ENCODE measurements at regions not wholly inside any gene's neighbourhood (a gene's known extent, or its start where the extent isn't known, plus 50 kb on each side); places are given as distances from the start of the nearest gene placed in this dataset.

DNA sequence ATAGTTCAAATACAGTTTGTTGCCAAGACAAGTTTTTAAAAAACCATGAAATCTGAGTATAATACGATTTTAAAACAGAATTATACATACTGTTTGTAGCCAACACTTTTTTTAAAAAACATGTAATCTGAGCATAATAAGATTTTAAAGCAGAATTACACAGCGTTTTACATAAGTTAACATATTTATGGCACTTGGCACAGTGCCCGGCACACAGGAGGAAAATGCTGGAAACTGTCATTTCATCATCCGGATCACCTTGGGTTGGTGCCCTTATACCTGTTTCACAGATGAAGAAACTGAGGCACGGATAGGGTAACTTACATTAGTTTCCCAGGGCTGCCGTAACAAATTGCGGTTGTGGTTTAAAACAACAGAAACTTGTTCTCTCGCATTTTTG is 193.0 kb downstream of the BMP7 start:
- DNase-seq (ENCODE audit: extremely low read depth in 1 of 2, low read depth in 1 of 2), result no peak

- no peak for DNase-seq (ENCODE audit: extremely low read depth in 1 of 2, low read depth in 1 of 2)
Measured at GRCh38 chr20:57074386-57074785, 192.1 kb downstream of the BMP7 start.

- no peak for DNase-seq (ENCODE audit: extremely low read depth in 1 of 2, low read depth in 1 of 2)
Measured at GRCh38 chr20:57075181-57075580, 191.3 kb downstream of the BMP7 start.

GRCh38 chr20:57075603-57076002 is 190.8 kb downstream of the BMP7 start:
- no peak for DNase-seq (ENCODE audit: extremely low read depth in 1 of 2, low read depth in 1 of 2)

DNA sequence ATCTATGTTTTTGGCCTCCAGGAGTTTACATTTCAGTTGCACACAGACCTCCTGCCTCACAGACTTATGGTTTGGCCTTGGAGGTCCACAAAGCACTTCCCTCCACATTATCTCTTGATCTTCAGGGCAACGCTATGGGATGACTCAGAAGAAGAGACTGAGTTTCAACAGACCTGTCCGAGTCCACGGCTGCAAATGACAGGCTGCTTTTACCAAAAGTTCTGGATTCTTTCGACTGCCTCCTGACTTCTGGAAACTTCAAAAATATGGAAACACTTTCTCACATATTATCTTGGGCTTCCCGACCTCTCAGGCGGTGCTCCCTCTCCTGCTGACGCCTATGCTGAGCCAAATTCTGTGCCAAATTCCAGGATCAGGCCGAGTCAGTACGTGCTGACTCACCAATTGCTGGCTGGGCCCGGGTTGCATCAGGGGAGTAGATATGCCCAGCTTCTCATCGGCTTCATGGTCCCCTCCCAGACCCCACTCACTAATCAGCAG is 190.2 kb downstream of the BMP7 start:
- no peak for DNase-seq (ENCODE audit: extremely low read depth in 1 of 2, low read depth in 1 of 2)

GRCh38 chr20:57076951-57077350 is 189.5 kb downstream of the BMP7 start:
- no peak for DNase-seq (ENCODE audit: extremely low read depth in 1 of 2, low read depth in 1 of 2)

DNA sequence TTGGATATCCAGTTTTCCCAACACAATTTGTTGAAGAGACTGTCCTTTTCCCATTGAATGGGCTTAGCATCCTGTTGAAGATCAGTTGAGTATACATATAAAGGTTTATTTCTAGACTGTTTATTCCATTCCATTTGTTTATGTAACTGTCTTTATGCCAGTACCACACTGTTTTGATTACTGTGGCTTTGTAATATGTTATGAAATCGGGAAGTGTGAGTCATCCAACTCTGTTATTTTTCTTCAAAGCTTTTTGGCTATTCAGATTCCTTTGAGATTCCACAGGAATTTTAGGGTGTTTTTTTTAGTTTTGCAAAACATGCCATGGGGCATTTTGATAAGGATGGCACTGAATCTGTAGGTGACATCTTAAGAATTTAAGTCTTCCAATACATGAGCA is 188.3 kb downstream of the BMP7 start:
- DNase-seq (ENCODE audit: extremely low read depth in 1 of 2, low read depth in 1 of 2), result no peak

DNA sequence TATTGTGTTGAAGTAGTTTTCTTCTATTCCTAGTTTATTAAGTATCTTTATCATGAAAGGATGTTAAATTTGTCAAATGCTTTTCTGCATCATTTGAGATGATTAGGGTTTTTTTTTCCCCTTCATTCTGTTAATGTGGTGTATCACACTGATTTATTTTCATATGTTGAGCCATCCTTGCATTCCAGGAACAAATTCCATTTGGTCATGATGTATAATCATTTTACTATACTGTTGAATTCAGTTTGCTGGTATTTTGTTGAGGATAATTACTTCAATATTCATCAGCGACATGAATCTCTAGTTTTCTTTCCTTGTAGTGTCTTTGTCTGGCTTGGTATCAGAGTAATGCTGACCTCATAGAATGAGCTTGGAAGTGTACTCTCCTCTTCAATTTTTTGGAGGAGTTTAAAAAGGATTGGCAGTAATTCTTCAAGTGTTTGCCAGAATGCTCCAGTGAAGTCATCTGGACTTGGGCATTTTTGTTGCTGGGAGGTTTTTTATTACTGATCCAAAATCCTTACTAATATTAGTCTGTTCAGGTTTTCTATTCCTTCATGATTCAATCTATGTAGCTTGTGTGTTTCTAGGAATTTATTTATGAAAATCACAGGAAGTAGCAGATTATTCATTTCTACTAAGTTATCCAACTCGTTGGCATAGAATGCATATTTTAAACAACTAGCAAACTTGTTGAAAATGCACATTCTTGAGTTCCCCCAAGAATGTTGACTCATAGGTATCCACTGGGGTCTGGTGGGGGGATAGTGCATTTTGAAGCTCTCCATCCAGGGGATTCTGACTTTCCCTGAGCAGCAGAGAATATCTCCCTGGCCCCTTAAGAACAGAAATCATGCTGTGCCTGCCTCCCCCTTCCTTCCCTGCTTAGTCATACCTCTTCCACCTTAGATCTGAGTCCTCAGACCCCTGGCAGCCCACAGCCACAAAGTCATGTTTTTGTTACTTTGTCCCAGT is 187.1 kb downstream of the BMP7 start:
- DNase-seq (ENCODE audit: extremely low read depth in 1 of 2, low read depth in 1 of 2), result no peak

DNA sequence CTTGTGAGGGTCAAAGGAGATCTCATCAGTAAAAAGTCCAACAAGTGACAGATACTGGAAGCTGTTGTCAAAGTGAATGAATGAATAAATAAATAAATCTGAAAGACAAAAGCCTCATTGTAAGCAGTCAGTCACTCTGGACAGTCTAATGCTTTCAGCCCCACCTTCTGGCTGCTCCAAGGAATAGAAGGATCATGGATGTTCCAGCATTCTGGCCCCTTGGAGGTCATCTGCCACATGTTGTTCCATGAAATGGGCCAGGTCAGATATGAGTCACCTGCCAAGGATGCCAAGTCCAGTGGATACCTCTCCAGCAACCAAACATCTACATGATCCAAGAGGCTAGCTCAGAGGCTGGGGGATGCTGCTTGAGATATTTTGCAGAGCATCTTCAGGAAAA is 185.6 kb downstream of the BMP7 start:
- no peak for DNase-seq (ENCODE audit: extremely low read depth in 1 of 2, low read depth in 1 of 2)

DNA sequence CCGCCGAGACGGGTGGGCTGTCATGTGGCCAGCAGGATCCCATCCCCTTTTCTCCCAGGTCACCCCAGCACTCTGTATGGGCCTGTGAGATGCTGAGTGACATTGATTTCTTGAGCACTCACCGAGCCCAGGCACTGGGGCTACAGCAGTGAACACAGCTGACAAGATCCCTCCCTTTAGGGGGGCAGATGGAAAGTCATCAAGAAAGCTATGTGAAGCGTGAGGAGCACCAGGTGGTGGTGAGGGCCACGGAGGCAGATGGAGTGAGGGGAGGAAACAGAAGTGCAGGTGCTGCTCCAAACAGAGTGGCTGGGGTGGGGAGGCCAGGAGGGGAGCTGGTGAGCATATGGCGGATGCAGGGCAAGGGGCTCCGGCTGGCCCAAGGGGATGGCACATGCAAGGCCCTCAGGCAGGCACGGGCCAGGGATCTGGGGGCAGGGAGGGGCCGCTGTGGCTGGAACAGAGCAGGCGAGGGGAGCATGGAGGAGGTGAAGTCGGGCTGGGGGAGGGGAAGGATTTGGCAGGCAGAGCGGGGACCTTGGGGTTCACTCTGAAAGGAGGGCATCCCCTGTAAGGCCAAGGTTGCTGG is 184.0 kb downstream of the BMP7 start:
- DNase-seq (ENCODE audit: extremely low read depth in 1 of 2, low read depth in 1 of 2), result no peak

DNA sequence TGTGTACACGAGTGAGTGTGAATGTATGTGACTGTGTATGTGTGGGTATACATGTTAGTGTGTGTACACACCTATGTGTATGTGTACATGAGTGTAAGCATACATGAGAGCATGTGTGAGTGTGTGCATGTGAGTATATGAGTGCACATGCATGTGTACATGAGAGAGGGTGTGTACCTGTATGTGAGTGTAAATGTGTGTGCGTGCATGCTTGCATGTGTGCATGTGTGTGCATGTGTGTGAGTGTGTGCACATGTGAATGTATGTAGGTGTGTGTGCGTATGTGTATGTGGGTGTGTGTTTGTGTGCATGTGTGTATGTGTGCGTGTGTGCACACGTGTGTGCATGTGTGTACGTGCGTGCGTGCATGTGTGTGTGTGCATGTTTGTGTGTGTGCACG is 183.4 kb downstream of the BMP7 start:
- DNase-seq (ENCODE audit: extremely low read depth in 1 of 2, low read depth in 1 of 2), result no peak

DNA sequence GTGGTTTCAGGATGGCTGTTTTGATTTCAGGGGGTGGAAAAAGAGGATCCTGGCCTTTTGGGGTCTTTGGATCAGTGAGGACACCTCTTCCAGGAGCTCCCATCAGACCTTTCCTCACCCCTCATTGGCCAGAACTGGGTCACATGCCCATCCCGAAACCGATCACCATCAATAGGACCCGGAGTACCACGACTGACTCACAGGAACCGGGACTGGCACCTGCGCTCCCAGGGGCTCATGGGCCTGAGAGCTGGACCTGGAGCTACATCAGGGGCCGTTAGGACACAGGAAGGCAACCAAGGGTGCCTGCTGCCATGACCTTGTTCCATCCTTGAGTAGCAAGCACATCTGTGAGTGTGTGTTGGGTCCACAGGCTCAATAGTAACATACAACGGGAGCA is 180.4 kb downstream of the BMP7 start:
- no peak for DNase-seq (ENCODE audit: extremely low read depth in 1 of 2, low read depth in 1 of 2)

GRCh38 chr20:57087102-57087501 is 179.3 kb downstream of the BMP7 start:
- DNase-seq (ENCODE audit: extremely low read depth in 1 of 2, low read depth in 1 of 2), result no peak

DNA sequence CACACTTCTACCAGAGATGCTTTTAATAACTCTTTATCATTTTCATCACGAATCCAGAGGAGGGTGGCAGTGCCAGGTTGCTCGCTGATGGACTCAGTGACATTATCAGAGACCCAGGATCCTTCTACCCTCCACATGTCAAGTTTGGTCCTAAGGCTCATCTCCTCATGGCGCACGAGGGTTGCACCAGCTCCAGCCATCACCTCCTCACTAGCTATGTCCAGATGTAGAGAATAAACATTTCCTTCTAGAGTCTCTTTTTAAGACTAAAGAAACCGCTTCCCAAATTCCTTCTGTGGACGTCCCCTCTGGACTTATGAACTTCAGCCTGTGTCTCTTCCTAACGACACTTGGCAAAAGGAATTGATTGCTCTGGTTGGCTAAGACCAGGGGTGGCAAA is 178.7 kb downstream of the BMP7 start:
- DNase-seq (ENCODE audit: extremely low read depth in 1 of 2, low read depth in 1 of 2), result no peak

- no peak for DNase-seq (ENCODE audit: extremely low read depth in 1 of 2, low read depth in 1 of 2)
Measured at GRCh38 chr20:57088436-57088835, 178.0 kb downstream of the BMP7 start.

GRCh38 chr20:57089699-57090144 is 176.7 kb downstream of the BMP7 start:
- peak; percentile 18 to 52 for DNase-seq (ENCODE audit: extremely low read depth in 1 of 2, low read depth in 1 of 2)

GRCh38 chr20:57090590-57091560 is 175.6 kb downstream of the BMP7 start:
- DNase-seq (ENCODE audit: extremely low read depth in 1 of 2, low read depth in 1 of 2), result no peak

DNA sequence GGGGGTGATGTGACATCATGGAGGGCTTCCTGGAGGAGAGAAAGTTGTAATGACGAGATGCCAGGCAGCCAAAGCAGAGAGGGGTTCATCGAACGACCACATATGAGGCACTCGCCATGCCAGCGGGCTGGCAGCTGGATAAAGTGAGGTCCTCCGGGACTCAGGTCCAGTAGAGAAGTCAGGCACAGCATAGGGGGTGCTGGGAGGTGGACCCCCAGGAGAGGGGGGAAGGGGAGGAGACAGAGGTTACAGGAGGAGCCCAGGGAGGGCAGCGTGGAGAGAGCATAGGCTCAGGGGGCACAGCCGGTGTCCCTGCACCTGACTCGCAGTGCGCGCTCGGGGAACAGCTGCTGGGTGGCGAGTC is 174.7 kb downstream of the BMP7 start:
- DNase-seq (ENCODE audit: extremely low read depth in 1 of 2, low read depth in 1 of 2), result no peak

DNA sequence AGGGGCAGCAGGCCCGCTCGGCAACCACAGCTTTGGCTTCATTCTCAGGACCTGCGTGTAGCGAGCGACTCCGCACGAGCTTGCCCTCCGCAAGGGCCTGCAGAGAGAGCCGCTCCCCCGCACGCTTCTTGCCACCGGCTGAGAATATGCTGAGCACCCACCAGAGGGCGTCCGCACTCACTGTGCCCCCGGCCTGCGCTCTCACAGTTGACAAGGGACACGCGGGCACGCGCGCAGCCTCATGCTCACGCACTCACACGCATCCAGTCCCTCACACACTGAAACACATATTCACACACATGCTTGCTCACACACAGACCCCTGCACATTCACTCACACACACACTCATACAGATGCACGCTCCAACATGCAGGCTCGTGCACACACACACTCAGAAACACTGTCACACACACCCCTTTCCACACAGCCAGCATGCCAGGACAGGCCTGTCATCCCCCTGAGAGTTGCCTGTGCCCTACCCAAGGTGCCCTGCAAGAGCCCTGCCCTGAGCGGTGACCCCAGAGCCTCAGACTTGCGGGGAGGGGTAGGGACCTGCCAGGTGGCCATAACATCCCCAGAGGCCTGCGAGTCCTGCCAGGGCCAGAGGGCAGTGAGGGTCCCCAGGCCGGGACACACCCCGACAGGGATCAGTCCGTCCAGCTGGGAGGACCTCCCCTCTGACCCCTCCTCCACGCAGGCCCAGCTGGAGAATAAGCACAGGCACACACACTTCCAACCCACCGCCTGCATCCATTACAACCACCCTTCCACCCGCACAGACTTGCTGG is 174.1 kb downstream of the BMP7 start:
- DNase-seq (ENCODE audit: extremely low read depth in 1 of 2, low read depth in 1 of 2), result peak in 1 of 2 donors; percentile 31

DNA sequence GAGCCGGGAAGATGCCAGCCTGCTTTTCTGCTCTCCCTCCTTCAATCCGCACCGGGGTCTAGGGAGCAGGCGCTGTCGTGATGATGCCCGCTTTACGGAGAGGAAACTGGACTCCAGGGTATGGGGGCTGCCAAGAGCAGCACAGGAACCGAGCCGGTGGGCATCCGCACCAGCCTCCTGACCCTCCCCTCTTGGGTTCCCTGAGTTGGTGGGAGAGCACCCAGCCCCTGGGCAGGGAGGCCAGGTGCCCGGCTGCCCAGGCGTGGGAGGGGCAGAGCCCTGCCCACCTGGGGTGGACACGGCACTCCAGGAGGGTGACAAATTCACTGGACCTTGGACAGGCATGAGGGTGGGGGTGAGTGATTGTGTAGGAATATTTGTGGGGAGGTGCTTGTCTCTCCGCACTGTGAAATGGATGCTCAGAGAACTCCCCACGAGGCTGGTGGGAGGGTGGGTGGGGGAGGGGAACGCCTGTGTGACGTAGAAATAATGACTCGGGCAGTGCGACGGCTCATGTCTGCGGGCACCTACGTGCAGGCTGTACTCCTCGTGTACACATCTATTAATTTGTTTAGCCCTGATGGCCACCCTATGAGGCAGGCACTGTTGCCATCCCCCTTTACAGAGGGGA is 173.4 kb downstream of the BMP7 start:
- no peak for DNase-seq (ENCODE audit: extremely low read depth in 1 of 2, low read depth in 1 of 2)

Data from stimulated activated CD8-positive, alpha-beta memory T cell treated with anti-CD3 and anti-CD28 coated beads, Interleukin-7, amount 100 ng/mL, for 48 hours (primary cell).